CD4-positive, alpha-beta T cell treated with Interleukin-2 at 100 ng/mL for 4 hours (primary cell): ENCODE measurements at regions not wholly inside any gene's neighbourhood (a gene's known extent, or its start where the extent isn't known, plus 50 kb on each side); places are given as distances from the start of the nearest gene placed in this dataset.

ENCODE experiments used
- DNase-seq: peaks from one replicate; pipeline ENCODE4 v3.0.0-alpha.2; 2020; ENCODE audit warnings: low spot score

- DNase-seq = no peak
Observed at GRCh38 chr11:69931994-69932910, 113.0 kb upstream of the FGF3 start.

DNA sequence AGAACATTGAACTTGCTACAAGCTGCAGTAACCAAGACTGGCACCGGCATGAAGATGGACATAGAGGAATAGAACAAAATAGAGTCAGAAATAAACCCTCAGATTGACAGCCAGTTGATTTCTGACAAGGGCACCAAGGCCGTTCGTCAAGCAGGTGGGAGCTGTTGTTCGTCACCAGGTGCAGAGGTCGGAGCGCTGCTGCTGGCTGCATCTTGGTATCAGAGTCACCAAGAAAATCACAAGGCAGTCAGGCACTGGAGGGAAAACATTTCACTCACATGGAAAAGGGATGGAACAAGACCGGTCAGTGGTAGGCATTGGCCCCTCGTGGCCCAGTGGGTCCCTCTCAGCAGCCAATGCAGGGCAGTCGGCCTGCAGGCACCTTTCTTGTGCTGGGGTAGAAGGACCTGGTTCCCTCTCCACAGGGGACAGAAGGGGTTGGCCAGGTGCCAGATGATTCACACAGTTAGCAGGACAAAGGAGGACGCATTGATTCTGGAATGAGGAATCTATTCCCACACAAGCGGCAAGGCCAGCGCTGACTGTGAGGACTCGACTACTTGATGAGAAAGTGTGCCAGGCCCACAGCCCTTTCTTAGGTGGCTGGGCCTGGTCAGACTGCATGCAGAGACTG lies 115.8 kb upstream of the FGF3 start:
- DNase-seq = no peak

GRCh38 chr11:69935941-69936505 lies 116.8 kb upstream of the FGF3 start:
- DNase-seq = no peak

- DNase-seq = no peak
Observed at GRCh38 chr11:69936771-69937170, 117.6 kb upstream of the FGF3 start.

- DNase-seq = no peak
Observed at GRCh38 chr11:69938206-69938605, 119.0 kb upstream of the FGF3 start.

DNA sequence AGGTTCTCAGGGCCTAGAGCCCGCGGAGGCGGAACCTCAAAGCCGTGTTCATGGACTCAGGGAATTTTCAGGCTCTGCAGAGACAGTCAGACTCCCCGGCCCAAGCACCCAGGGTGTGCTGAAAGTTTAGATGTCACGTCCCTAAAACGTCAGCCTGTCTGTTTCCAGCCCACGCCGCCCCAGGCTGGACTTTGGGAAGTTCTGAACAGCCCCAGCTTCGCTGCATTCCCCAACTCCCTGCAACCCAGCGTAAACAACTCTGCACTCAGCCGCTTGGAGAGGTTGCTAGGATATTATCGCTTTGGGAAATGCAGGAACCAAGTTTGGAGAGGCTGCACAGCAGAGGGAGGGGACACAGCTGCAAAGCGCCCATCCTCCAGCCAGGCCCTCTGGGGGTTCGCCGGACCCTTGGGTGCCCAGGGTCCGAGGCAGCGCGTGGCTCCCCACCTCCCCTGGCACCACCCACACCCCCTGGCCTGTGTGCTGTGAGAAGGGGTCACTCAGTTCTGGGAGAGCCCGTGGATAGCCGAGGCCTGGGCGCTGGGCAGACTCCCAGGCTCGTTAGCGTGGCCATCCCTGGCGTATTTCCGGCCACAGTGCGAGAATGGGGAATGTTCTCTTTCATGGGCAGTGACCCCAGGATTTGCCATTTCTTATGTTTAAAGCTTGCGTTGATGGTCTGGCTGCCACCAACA lies 120.5 kb upstream of the FGF3 start:
- no peak for DNase-seq

- DNase-seq = no peak
Observed at GRCh38 chr11:69940246-69940610, 121.0 kb upstream of the FGF3 start.

- no peak for DNase-seq
Observed at GRCh38 chr11:69941546-69942332, 122.5 kb upstream of the FGF3 start.

GRCh38 chr11:69942333-69942820 lies 123.2 kb upstream of the FGF3 start:
- no peak for DNase-seq

GRCh38 chr11:69943066-69943465 lies 123.8 kb upstream of the FGF3 start:
- DNase-seq = no peak

DNA sequence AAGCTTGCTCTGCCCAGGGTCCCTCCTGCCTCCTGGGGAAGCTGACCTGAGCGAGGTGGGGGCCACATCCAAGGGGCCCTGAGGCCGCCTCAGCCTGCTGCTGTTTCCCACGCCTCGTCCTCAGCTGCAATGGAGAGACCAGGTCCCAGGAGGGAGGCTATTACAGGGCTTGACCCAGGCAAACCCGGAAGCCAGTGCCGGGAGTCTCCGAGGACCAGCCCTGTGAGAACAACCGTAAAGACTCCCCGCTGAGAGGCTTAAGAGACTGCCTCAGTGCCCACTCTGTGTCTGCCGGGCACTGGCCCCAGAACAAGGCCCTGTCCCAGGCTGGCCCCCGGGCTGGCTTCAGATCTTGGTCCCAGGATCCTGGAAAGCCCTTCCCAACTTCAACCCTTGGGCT lies 124.3 kb upstream of the FGF3 start:
- no peak for DNase-seq

GRCh38 chr11:69944146-69944795 lies 125.1 kb upstream of the FGF3 start:
- no peak for DNase-seq

DNA sequence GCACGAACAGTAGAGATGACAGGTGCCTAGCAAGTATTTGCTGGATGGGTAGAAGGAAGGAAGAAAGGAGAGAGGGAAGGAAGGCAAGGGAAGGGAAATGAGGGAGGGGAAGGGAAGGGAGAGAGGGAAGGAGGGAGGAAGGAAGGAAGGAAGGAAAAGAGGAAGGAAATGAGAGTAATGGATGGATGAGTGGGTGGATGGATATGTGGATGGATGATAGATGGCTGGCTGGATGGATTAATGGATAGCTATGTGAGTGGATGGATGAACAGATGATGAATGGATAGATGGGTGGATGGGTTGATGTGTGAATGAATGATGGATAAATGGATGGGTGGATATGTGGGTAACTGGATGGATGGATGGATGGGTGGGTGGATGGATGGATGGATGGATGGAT lies 125.9 kb upstream of the FGF3 start:
- no peak for DNase-seq

DNA sequence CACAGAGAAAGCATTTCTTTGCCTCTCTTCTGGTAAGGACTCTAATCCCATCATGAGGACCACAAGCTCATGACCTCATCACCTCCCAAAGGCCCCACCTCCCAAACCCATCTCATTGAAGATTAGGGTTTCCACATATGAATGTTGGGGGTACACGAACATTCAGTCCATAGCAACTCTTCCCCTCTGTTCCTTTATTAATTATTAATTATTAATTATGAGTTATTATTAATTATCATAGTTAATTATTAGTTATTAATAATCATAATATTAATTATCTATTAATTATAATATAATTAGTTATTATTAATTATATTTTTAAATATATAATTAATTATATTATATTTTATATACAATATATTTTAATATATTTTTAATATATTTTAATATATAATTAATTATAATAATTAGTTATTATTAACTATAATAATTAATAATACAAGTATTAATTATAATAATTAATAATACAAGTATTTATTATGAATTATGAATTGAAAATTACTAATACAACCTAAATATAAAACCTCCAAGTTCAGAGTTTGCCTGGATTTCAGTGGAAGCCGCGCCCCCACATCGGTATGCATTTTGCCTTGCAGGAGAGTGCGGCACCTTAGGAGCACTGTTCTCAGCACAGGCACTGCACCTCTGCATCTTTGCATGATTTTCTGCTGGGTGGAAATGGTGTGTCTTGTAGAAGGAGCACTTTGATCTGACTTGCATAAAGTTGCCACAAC lies 128.0 kb upstream of the FGF3 start:
- DNase-seq = no peak

DNA sequence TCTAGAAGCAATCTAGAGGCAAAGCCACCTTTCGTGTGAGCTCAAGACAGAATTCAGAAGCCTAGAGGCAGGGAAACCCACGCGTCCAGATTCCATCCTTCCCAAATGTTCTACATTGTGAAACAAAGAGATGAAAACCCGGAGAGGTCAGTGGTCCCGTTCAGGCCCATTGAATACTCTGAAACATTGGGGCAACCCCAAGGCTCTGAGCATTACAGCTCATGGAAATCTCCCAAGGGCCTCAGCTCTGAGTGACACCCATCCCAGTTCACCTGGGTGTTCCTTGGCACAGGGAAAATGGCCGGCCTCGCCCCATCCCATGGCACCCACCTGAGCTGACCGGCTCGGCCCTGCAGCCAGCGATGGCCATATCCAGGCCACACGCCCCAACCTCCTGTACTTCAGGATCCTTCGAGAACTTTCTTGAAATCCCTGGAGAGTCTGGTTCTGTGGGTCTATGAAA lies 128.6 kb upstream of the FGF3 start:
- no peak for DNase-seq

- no peak for DNase-seq
Observed at GRCh38 chr11:69948256-69949141, 129.3 kb upstream of the FGF3 start.

DNA sequence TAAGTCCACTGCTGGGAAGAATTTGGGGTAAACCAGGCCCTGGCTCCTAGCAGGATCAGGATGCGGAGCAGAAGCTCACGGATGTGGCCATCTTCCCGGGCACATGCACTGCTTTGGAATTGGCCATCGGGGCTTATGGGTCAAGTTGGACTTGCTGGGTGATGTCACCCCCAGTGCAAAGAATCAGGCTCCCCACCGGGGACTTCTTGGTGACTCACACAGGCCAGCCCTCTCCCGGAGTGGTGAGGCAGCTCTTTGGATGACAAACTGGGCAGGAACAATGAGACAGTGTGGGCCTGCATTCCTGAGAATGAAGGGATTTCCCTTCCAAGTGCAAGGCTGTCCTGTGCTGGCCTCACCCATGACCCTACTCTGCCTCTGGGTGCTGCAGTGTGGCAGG lies 128.8 kb upstream of the ANO1 start:
- DNase-seq = no peak

DNA sequence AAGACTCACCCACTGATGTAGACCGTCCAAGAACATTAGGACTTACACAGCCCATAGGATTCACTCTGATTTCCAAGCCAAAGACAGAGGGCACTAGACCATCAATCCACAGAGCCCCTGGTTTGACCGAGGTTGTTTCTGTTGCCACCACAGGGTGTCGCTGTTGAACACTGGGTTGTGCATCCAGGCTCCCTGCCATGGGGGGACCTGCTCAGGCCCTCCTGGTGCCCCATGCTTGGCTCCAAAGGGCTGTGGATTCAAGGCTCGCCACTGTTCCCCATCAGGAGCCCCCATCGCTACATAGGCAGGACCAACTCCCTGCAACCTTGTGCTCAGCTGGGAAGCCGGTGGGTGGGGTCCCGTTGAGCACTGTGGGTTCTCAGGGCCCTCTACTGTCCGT lies 128.0 kb upstream of the ANO1 start:
- DNase-seq = no peak

GRCh38 chr11:69950621-69951020 lies 127.5 kb upstream of the ANO1 start:
- DNase-seq = no peak
